IMR-90 (cell line): ENCODE measurements at regions not wholly inside any gene's neighbourhood (a gene's known extent, or its start where the extent isn't known, plus 50 kb on each side); places are given as distances from the start of the nearest gene placed in this dataset.

Source experiments
- CEBPB ChIP-seq: IDR thresholded peaks from 2 replicates; pipeline ENCODE4 v1.6.1; 2012; ENCODE audit warnings: low read depth, low read length, improper control_type of control experiment
- TF ChIP-seq, protein P1 (sequence below): conservative IDR thresholded peaks from 2 replicates; pipeline ENCODE4 v1.5.1; 2012; ENCODE audit warnings: mild to moderate bottlenecking, low read depth, low read length, improper control_type of control experiment

DNA sequence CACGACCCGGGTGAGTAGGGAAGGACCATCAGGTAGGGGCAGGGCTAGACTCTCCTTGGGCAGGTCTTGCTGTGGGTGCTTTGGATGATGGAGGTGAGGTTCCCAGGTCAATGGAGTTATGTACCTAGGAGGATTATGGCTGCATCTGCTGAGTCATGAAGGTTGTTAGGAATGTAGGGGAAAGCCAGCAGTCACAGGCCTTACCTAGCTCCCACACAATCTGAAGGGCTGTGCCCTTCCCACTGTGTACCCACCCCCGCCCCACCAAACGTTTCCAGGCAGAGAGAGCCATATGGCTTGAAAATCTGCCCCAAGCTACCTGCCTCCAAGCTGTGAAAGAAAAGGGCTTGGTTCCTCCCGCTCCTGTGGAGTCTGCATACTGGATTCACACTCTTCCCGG is 573.4 kb upstream of the DPPA4 start:
- TF ChIP-seq CEBPB = no peak
- TF ChIP-seq, protein P1, sequence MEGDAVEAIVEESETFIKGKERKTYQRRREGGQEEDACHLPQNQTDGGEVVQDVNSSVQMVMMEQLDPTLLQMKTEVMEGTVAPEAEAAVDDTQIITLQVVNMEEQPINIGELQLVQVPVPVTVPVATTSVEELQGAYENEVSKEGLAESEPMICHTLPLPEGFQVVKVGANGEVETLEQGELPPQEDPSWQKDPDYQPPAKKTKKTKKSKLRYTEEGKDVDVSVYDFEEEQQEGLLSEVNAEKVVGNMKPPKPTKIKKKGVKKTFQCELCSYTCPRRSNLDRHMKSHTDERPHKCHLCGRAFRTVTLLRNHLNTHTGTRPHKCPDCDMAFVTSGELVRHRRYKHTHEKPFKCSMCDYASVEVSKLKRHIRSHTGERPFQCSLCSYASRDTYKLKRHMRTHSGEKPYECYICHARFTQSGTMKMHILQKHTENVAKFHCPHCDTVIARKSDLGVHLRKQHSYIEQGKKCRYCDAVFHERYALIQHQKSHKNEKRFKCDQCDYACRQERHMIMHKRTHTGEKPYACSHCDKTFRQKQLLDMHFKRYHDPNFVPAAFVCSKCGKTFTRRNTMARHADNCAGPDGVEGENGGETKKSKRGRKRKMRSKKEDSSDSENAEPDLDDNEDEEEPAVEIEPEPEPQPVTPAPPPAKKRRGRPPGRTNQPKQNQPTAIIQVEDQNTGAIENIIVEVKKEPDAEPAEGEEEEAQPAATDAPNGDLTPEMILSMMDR = no peak
